C4-2B (cell line): ENCODE measurements at regions not wholly inside any gene's neighbourhood (a gene's known extent, or its start where the extent isn't known, plus 50 kb on each side); places are given as distances from the start of the nearest gene placed in this dataset.

ENCODE experiments used
- ZFX ChIP-seq: fragments of 450-650 bp; IDR thresholded peaks from 2 replicates; pipeline ENCODE4 v1.6.1; 2017
- TF ChIP-seq, protein P1 (sequence below): fragments of 450-650 bp; conservative IDR thresholded peaks from 2 replicates; pipeline ENCODE4 v1.5.1; 2017; ENCODE audit warnings: mild to moderate bottlenecking

DNA sequence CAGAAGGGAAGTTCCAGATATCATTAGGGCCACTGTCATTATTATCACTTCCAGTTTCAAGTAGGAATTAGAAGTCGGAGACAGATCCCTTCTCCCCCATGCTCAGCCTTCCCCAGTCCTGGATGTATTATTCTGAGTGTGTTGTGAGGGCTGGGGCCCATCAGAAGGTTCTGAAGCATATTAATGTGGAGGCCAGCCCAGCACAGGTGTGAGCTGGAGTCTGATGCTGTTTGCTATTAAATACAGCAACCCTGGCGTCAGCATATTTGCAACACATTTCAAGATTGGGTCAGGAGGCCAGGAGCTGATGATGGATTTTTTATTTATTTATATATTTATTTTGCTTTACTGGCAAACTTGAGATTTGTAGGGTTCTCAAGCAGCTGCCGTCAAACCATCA lies 195.2 kb downstream of the NRP2 start:
- TF ChIP-seq, protein P1, sequence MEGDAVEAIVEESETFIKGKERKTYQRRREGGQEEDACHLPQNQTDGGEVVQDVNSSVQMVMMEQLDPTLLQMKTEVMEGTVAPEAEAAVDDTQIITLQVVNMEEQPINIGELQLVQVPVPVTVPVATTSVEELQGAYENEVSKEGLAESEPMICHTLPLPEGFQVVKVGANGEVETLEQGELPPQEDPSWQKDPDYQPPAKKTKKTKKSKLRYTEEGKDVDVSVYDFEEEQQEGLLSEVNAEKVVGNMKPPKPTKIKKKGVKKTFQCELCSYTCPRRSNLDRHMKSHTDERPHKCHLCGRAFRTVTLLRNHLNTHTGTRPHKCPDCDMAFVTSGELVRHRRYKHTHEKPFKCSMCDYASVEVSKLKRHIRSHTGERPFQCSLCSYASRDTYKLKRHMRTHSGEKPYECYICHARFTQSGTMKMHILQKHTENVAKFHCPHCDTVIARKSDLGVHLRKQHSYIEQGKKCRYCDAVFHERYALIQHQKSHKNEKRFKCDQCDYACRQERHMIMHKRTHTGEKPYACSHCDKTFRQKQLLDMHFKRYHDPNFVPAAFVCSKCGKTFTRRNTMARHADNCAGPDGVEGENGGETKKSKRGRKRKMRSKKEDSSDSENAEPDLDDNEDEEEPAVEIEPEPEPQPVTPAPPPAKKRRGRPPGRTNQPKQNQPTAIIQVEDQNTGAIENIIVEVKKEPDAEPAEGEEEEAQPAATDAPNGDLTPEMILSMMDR: no peak
- TF ChIP-seq ZFX: no peak
